GM20431 (cell line): ENCODE measurements at regions not wholly inside any gene's neighbourhood (a gene's known extent, or its start where the extent isn't known, plus 50 kb on each side); places are given as distances from the start of the nearest gene placed in this dataset.

Experiments used
- in situ Hi-C: fragments of 300-500 bp; cut with MseI, MboI; formaldehyde crosslinking; loops from one replicate; pipeline ENCODE4 v1.15.0; 2020; ENCODE audit warnings: low sequenced_read_pairs; ENCODE audit not compliant: unreplicated experiment

GRCh38 chr20:50309764-50310672 is 119.4 kb downstream of the CEBPB start:
- in situ Hi-C loops: no loop called here

DNA sequence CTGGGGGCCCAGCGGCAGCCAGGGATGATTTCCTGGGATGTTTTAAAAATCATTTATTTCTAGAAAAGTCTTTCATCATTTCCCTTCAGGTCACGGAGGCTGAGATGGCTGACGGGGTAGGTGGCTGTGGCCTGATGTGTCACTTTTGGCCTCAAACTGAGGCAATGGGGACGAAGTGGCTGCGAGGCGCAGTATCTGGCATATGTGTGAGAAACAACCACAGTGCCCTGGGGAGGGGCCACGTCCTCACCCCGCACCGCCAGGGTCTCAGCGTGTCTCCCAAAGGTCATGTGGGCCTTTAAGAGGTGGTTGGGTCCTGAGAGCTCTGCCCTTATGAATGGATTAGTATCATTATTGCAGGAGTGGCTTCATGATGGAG is 120.0 kb downstream of the CEBPB start:
- in situ Hi-C loops: no loop called here

- in situ Hi-C loops: no loop called here
Observed at GRCh38 chr20:50311308-50312001, 120.8 kb downstream of the CEBPB start.

DNA sequence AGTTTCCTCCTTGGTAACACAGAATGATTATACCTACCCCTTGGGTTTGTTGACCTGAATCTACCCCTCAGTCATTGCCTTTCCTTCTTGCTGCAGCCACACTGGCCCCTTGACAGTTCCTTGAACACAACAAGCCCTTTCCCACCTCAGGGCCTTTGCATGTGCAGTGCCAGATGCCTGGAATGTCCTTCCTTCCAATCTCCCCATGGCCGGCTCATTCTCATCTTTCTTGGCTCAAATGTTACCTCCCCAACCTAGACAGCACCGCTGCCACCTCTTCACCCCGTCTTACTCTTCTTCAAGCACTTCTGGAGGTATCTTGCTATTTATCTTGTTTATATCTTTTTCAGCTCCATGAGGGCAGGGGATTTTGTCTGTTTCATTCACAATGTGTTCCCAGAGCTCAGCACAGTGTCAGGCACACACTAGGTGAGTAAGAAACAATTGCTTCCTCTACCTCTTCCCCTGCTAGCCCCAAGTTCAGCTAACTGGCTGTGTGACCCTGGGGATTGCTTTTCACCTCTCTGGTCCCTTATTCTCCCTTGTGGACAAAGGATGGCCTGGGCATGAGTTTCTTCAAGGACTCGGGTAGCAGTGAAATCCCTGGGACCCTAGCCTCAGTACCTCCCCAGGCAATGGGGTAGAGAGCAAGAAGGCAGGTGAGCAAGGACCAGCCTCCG is 121.5 kb downstream of the CEBPB start:
- in situ Hi-C loops: no loop called here

GRCh38 chr20:50312682-50313521 is 122.3 kb downstream of the CEBPB start:
- in situ Hi-C loops: no loop called here

GRCh38 chr20:50313522-50313820 is 122.8 kb downstream of the CEBPB start:
- in situ Hi-C loops: no loop called here

GRCh38 chr20:50313827-50314677 is 123.4 kb downstream of the CEBPB start:
- in situ Hi-C loops: no loop called here

- in situ Hi-C loops: no loop called here
Observed at GRCh38 chr20:50314678-50315335, 124.2 kb downstream of the CEBPB start.

- in situ Hi-C loops: no loop called here
Observed at GRCh38 chr20:50315586-50316551, 125.2 kb downstream of the CEBPB start.

DNA sequence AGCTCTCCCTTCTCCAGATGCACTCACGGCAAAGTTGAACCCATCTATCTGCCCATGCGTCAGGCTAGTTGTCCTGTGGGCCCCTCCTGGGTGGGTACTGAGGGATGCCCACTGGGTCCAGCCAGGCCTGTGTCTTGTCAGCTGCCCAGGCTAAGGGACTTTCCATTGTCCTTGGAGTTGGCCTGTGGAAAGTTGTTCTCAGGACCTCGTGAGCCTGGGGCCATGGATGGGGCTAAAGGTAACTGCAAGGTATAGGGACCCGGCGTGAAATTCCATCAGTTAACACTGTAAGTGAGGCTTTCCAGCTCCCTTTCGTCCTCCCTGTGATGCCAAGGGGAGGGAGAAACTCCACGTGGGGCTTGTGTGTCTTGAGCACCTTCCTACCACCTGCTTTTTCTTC is 126.5 kb downstream of the CEBPB start:
- in situ Hi-C loops: no loop called here

- in situ Hi-C loops: no loop called here
Observed at GRCh38 chr20:50317609-50318008, 127.0 kb downstream of the CEBPB start.

DNA sequence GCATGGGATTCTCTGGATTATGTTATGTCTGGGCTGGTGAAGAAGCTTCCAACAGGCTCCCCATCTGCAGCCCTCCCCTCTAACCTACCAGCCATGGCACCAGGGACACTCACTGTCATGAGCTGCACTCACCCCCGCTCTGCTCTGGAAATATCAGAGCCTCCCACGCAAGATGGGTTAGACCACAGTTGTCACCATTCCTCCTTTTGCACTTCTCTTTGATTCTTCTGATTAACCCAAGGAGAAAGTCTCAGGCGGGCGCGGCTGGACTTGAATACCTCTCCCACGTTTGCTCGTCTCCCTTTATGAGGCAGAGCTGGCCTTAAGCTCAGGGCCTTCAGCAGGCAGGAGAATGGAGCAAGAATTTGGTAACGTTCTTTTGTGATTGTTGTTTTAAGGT is 128.1 kb downstream of the CEBPB start:
- in situ Hi-C loops: no loop called here

DNA sequence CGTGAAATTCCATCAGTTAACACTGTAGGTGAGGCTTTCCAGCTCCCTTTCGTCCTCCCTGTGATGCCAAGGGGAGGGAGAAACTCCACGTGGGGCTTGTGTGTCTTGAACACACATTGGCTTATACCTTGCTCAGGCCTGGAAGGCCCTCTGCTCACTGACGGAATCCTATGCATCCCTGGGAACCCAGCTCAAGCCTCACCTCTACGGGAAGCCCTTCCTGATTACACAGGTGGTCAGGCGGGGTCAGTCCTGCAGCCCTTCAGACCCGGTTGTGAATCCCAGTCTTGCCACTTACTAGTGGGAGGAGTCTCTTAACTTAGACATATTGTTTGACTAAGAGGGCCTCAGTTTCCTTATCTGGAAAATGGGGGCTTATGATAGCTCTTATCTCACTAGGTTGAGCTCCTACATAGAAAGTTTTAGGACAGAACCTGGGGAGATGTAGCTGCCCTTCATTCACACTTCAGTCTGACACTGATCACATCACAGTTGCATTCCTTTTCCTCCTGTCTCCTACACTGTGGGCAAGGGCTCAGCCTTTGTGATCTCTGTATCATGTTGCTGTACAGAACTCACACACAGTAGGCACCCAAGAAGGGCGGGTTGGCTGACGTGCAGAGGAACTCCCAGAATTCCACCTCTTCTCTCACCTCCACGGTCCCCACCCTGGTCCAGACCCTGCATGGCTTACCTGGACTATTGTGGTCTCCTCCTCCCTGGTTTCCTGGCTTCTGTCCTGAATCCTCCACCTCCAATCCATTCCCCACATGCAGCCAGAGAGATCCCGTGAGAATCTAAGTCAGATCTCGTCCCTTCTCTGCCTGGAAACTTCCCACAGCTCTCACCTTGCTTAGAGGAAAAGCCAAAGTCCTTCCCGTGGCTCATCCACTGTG is 129.6 kb downstream of the CEBPB start:
- in situ Hi-C loops: no loop called here

DNA sequence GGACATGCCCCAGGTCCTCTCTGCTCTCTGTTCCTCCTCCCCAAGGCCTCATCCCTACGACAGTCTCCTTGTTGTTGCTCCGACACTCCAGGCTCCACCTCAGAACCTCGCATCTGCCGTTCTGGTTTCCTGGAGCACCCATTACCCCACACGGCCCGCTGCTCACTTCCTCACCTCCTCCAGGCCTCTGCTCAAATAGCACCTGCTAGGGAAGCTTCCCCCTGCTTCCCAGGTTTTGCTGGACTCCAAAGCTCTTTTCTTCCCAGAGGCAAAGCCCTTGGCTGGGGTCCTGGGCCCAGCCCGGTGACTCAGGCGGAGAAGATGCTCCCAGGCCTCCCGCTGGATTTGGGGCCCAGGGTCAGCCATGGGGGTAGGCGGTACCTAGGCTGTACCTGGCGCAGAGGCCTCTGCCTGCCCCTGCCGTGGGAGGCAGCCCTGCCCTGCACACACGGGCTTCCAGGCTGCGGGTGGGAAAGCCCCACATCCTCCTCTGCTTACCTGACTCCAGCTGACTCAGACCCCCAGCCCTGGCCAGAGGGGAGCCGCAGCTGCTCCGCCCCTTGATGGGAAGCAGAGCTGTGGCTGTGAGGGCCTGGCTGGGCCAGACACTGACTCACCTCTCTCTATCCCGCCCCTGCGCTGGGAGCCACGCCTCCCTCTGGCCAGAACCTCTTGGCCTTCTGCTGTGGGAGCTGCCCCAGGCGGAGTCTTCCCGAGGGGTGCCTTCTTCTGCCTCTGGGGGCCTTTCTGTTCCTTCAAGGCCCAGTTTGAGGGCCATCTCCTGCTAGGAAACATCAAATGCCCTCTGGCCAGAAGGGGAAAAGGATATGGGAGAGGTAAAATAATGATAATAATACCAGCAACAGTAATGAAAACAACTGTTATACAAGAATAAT is 130.5 kb downstream of the CEBPB start:
- in situ Hi-C loops: no loop called here

DNA sequence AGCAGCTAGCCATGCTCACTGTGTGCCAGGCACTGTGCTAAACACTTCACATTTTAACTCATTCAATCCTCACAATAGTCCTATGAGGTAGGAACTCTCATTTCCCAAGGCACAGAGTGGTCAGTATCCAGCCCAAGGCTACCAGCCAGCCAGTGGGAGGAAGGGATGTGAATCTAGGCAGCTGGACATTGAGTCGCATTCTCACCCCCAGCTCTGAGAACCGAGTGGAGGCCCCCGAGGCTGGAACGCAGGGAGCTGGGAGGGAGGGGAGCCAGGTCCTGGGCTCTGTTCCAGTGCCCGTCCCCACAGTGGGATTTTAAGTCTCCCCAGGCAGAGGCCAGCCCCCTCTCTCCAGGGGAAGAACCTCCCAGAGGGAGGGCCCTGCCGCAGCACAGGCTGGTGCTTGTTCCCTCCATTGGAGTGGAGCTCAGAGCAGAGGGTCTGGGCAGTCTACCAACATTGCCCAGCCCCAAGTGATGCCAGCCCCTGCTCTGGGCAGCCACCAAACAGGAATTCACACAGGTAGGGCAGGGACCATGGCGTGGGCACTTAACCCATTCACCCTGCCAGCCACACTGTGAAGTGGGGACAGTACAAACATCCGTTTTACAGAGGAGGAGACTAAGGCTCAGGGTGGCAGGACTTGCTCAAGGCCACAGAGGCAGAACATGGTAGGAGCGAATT is 131.3 kb downstream of the CEBPB start:
- in situ Hi-C loops: no loop called here
